NCI-H1092 (cell line): ENCODE measurements at regions not wholly inside any gene's neighbourhood (a gene's known extent, or its start where the extent isn't known, plus 50 kb on each side); places are given as distances from the start of the nearest gene placed in this dataset.
"Not testable (repeated sequence)": the region's sequence is repeated elsewhere in the genome, so short reads cannot be mapped to it uniquely, and the experiment has no call there.

Experiments used
- DNase-seq: peaks from one replicate; lab custom pipeline; 2025; lab: John Stamatoyannopoulos, UW

DNA sequence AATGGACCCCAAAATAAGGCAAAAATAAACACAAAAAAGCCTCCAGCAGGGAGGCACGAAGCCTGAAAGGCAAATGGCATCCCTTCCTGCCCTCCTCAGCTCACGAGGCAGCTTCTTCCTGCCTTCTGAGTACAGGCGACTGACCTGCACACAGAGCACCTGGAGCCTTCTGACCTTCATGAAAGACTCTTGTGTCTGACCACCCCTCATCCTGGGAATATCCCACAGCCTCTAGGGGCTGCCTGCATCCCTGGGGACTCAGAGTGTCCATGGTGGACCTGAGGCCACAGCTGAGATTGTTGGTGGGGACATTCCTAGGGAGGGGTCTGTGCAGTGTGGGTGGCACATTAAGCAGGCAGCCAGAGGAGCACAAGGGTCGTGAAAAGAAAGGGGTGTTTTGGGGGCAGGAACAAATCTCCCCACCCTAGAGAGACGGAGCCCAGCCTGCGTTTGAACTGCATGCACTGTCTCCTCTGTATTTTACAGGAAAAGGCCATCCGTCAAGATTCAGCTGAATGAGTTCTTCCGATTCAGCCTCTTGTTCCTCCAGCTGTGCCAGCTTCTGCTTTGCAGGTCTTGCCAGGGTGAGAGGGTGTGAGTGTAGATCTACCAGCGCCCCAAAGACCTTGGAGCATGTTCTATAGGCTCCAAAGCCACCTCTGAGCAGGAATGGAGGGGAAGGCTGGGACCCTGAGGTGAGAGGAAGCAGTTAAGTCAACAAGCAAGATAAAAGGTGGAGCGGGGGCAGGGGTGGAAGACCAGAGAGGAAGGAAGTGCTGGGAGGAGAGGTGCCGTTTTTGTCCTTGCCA is 80.4 kb upstream of the MEF2A start:
- DNase-seq: no peak

DNA sequence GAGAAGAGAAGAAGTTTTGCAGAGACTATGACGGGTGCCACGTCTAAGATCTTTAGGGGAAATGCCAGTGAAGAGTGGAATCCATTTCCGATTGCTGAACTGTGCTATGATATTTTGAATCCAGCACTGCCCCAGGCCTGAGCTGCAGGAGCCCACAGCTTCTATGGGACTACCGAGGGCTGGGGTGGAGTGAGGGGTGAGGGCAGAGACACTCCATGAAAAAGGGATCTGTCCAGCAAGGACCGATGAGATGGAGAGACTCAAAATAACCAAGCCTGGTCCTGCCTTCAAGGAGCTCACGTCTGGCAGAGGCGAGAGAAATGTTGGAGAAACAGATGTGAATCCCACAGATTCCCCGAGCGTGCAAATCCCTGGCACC is 79.8 kb upstream of the MEF2A start:
- DNase-seq: no peak

DNA sequence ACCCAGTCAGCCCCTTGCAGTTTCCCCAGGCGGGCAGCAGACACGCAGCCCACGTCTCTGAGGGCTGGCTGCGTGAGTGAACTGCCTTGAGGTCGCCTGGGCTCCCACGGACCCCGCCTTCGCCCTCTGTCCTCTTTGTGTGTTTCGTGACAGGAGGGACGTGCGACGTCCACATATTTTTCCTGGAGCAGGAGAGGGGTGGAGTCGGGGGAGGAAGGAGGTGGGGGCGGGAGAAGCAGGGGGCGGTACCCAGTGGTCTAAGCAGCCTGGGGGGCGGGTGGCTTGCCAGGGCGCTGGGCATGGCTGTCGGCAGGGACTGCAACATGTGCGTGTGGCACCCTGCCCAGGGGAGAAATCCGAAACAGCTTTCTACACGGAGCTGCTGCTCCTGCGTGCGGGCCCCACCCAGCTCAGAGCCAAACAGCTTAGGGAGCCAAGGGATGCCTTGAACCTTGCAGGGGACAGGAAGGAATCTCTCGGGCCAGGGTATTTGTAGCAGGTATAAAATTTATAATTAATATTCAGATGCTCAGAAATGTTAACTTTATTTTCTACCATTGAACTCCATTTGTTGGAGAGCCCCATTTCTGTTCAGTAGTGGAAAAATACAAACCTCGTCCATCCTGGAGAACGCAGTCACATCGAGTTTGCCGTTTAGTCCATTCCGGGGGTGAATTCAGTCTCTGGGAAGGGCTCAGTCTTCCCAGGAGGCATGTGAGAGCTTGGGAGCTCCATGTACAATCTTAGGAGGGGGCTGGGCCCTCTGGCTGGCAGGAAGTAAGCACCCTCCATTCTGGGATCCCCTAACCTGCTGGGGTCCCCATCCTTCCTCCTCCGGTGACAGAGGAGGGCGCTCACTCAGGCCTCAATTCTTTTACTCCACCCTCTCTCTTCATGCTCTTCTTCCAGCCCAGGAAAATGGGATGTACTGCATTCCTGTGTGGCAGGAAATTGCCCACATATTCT is 79.1 kb upstream of the MEF2A start:
- DNase-seq: peak; percentile 56

DNA sequence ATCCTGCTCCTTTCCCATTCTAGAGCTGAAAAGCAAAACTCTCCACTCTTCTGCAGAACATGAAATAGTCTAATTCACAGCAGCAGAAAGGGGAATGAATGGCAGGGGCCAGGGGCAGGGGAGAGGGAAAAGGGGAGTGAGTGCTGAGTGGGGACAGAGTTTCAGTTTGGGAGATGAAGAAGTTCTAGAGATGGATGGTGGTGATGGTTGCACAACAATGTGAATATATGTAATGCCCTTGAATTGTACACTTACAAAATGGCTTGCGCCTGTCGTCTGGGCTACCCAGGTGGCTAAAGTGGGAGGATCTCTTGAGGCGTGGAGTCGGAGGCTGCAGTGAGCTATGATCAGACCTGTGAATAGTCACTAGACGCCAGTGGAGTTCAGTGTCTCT is 78.5 kb upstream of the MEF2A start:
- no peak for DNase-seq

DNA sequence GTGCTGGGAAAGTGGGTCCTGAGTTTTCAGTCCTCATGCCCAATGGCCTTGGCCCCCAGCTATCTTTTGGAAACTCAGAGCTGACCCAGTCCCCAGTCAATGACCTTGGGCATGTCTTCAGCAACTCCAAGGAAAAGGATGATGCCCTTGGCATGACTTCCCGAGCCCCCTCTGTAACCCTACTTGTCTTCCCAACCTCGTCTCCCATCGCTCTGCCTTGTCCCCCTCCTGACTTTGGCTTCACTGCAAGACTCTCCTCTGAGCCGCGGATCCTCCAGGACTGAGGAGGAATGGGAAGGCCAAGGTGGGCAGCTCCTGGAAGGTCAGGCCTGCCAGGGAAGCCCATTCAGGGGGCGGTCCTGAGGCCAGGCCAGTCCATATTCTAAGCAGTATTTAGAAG is 73.5 kb upstream of the MEF2A start:
- DNase-seq: no peak

DNA sequence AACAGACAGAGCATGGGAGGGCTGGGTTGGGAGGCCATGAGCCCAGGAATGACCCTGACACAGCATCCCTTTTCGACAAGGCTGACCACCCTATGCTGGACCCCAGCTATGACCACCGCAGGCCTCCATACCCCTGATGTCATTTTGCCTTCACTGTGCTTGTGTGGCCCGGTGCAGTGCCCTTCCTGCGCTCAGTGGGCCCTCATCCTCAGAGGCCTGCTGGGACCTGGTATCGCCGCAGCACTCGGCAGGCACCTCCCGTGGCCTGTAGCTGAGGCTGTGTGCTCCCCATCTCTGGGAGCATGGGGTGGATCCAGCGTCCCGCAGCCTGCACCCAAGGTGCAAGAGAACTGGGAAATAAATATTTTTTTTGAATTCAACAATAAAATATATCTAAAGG is 73.1 kb upstream of the MEF2A start:
- DNase-seq: no peak

DNA sequence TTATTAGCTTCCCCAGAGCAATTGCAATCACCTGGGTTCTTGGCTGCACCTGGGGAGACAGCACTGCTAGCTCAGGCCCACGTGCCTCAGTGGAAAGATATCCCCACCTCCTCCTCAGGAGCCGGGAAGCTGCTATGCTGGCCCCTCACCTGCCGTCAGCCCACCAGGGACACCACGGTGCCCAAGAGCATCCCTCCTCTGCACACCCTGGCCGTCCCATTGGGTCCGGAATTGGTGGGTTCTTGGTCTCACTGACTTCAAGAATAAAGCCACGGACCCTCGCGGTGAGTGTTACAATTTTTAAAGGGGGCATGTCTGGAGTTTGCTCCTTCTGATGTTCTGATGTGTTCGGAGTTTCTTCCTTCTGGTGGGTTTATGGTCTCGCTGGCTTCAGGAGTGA is 72.3 kb upstream of the MEF2A start:
- no peak for DNase-seq

DNA sequence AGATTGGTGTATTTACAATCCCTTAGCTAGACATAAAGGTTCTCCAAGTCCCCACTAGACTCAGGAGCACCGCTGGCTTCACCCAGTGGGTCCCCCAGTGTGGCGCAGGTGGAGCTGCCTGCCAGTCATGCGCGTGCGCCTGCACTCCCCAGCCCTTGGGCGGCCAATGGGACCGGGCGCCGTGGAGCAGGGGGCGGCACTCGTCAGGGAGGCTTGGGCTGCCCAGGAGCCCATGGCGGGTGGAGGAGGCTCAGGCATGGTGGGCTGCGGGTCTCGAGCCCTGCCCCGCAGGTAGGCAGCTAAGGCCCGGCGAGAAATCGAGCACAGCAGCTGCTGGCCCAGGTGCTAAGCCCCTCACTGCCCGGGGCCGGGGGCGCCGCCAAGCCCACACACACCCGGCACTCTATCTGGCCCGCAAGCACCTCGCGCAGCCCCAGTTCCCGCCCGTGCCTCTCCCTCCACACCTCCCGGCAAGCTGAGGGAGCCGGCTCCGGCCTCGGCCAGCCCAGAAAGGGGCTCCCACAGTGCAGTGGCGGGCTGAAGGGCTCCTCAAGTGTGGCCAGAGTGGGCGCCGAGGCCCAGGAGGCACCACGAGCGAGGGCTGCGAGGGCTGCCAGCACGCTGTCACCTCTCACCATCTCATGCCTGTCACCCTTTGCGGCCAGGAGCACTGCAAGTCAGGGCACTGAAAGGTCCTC is 71.1 kb upstream of the MEF2A start:
- not testable (repeated sequence) for DNase-seq

DNA sequence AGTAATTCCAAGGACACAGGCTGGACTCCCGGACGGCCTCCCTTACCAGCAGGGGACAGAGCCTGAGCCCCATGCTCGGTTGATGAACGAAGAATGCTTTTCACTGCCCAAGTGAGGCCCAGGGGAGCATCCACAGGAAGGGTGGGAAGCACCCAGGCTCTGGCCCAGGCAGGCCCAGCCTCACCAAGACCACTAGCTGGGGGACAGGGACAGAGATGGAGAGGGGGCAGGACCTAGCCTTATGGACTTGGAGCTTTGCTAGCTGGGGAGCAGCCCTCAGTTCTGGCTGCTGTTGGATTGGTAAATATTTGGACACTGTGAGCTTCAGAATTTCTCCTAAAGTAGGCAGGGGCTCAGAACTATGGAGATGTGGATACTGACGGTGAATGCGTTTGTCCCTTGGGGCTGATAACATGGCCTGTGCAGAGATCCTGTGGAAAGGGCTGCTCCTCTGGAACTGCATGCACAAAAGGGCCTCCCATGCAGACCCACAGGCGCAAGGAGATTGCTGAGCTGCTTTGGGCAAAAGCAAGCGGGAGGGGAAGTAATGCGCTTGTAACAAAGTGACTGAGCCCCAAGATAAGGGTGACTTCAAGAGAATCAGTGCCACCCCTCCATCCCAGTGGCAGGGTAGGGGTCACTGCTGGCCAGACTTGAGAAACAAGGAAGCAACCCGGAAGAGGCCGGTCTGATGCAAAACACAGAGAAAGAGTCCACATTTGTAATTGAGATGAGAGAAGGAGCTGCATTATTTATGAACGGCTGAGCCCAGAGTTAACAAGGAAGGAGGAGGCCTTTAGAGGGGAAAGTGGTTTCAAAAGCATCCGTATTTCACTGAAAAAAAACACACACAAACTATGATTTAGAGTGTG is 70.1 kb upstream of the MEF2A start:
- DNase-seq: no peak

DNA sequence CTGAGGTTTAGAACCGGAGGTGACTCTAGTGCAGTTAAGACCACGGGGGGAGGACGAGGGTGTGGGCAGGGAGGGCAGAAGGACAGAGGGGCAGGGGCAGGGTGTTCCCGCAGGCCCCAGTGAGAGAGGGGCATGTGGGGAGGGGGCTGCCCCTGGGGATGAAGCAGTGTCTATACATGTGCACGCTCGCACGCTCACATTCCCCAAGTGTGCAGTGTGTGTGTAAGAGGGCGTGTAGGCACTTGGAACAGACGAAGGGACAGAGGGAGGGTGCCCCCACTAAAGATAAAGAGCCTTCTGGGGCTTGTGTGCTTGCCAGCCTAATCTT is 69.5 kb upstream of the MEF2A start:
- DNase-seq: no peak

DNA sequence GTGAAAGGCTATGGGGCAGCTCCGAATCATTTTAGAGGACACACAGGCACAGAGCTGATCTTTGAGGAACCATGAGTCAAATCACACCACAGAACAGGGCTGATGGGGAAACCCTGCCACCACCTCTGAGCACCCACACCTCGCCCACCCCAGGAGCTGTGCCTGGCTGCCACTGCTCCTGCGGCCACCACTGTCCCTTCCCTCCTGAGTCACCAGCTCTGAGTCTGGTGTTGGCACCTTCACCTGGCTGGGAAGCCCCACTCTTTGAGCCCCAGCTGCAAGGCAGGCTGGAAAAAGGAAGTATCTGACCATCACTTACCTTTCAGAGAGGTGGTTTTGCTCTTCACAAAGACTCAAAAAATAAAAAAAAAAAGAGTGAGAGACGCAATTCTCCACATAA is 63.6 kb upstream of the MEF2A start:
- DNase-seq: no peak

DNA sequence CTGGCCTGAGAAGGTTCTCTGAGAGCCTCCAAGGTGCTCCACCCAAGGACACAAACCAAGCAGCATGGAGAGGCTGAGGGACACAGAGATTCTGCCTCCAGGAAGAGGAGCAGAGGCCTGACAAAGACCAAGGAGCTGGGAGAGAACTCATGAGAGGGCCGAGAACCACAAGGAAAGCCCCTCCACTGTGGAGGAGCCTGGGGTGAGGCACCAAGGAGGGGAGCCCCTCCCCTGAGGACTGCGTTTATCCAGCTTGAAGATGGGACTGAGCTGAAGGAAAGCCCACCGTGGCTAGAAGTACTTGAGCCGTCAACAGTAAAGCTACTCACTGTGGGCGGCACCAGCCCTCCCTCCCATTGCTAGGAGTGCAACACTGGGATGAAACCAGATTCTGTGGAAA is 63.1 kb upstream of the MEF2A start:
- DNase-seq: no peak

DNA sequence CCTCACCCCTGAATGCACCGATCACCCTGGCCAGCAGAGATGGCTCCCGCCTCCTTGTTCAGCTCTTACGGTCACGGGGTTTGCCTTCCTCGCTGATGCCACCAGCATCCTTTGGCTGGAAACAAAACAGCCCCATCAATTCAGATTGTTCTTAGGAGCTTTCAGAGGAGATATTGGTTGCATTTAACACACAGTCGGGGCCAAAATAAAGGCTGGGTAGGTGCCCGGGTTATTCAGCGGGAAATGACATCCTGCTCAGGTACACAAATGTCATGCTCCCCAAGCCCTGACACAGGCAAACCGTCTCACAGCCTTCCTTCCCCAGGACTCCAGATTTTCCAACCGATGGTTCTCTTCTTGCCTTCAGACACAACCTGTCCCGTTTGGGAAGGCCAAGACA is 62.4 kb upstream of the MEF2A start:
- DNase-seq: no peak

DNA sequence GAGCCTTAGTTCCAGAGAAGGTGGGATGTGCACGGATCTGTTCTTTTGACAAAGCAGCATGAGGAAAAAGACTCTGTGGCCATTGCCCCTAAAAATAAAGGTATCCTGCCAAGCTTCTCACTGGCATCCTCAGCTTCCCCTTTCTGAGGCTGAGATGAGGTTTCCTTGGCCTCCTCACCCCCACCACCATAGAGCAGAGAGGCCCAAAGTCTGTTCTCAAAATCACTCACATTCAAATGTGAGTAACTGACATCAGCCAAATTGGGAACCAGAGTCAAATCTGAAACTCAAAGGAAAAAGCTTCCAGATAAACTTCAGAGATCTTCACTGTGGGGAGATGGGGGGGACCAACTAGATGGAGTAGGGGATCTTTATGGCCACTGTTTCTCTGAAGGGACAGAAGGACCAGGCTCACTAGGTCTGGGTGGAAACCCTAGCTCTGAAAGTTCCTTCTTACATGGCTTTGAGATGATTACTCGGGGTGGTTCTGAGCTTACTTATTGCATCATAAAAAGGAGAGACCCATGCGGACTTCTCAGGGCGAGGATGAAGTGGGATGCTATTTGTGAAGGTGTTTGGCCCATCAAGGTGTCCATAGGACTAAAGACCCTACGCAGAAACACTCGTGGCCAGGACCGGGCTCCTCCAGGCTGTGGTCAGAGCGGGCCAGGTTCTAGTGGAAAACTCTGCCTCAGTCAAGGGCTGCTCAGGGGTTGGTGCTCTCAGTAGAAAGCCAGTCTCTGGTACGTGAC is 61.5 kb upstream of the MEF2A start:
- DNase-seq: no peak

DNA sequence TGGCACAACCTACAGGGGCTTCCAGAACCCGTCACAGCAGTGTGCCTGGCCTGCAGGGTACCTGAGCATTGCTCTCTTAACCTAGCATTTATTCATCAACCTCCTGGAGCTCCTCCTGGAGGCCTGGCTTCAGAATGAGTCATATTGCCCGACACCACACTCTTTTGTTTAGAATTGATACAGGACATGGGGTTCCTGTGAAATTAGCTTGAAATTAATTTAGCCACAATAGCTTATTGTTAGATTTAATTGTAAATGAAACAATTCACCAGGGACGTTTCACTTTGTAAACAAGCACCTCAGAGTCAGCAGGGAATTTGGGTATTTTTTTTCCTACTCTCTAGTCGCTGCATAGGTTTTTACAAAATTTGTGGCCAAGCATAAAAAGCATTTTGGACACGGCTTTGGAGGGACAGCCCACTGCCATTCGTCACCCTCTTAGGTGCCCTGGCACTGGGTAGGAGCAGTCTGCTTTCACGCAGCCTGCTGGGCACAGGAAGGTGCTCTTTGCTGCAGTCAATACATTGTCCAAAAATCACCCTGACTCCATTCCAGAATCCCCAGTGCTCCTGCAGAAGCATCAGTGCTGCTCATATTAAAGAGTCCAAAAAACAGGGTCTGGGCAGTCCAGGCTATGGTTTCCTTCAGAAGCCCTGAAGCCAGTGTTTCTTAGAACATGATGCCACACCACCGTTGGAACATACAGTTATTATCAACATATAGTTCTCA is 60.8 kb upstream of the MEF2A start:
- no peak for DNase-seq

DNA sequence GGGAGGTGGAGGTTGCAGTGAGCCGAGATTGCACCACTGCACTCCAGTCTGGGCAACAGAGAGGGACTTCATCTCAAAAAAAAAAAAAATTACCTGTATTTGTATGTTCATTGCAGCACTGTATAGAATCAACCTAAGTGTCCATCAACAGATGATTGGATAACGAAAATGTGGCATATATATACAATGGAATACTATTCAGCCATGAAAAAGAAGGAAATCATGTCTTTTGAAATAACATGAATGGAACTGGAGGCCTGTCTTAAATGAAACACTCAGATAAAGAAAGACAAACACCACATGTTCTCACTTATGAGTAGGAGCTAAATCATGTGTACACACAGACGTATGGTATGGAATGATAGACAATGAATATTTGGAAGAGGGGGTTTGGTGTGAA is 59.4 kb upstream of the MEF2A start:
- no peak for DNase-seq

DNA sequence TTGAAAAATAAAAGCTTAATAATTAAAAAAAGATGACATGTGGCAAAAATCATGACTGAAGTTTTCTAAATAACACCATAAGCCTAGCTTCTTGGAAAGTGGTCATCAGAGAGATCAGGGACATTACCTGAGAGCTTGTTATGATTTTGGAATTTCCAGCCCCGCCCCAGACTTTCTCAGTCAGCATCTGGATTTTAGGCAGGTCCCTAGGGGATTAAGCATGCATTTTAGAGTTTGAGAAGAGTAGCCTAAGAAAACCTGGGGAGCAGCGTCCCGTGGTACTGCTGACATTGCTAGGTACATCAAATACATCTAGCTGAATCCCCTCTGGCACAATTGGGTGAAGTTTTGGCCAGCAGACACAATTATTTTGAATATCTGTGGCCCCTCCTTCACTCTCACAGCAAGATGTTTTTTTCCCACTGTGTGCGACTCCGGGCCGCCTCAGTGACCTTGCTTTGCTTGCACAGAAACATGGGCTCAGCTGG is 58.7 kb upstream of the MEF2A start:
- no peak for DNase-seq

DNA sequence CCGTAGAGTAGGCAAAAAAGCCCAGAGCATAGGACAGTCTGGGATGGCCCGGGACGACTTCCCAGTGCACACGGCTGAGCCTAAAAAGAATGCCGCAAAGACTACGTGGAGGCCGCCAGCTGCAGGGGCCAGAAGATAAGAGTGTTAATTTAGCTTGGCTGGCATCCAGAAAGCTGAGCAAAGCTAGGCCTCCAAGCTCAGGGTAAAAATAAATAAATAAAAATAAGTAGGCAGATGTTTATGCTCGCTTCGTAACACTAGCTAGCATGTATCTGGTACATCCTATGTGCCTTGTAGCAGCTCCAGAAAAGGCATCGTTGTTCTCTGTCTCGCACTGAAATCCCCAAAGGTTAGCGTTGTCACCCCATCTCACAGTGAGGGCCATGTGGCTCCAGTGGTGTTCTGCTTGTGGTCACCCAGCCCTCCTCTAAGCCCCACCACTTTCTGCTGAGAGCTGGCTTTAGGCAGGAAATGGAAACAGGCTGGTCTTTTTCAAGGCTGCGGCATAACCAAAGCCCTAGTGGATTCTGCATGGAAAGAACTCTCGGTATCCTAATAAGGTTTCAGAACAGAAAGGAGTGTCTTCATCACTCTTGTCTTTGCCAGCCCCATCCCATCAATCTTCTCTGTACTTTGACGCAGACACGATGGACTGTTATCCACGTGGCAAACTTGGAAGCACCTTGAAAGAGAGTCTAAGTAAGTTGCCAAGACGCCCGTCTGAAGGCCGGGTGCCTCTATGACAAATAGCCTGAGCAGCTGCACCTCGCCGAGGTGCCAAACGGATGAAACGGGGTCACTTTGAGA is 58.1 kb upstream of the MEF2A start:
- DNase-seq: peak; percentile 3

DNA sequence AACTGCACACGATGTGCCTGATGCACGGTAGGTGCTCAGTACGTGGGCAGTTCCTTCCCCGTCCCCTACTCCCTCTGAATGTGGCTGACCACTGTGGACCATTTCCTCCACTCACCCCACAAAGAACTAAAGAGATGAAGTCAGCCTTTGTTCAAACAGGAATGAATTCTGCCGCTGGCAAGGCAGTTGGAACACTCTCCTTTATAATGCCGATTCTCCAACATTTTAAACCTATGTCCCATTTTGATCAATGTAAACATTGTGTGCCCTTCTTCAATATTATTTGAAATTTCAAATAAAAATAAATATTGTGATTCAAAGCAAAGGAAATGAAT is 57.5 kb upstream of the MEF2A start:
- DNase-seq: no peak

DNA sequence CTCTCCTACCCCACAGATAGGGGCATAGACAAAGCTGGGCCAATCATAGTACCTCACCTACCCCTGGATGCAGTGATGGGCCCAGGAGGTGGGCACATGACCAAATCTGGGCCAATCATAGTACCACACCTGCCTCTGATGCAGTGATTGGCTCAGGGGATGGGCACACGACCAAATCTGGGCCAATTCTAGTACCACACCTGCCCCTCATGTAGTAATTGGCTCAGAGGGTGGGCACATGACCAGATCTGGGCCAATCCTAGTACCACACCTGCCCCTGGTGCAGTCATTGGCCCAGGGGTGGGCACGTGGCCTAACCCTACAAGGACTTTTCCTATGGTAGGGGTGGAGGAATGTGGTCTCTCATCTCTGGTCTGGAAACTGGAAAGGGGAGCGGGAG is 56.9 kb upstream of the MEF2A start:
- DNase-seq: no peak
